Lower leg skin (tissue), 4 donors: ENCODE measurements at regions not wholly inside any gene's neighbourhood (a gene's known extent, or its start where the extent isn't known, plus 50 kb on each side); places are given as distances from the start of the nearest gene placed in this dataset.

Source experiments
- DNase-seq, 2 donors: peaks; one replicate each; pipeline ENCODE4 v3.0.0-alpha.2; 2019; ENCODE audit warnings: low spot score in 2 of 2
- H3K4me3 ChIP-seq: fragments of 200-600 bp; sonication (generic); 2 replicates; pipeline ENCODE4 v1.5.1; 2017; ENCODE audit warnings: mild to moderate bottlenecking, low read depth; ENCODE audit not compliant: poor library complexity, severe bottlenecking
- POLR2A ChIP-seq, 2 donors: fragments of 450-650 bp; IDR thresholded peaks; one replicate each; pipeline ENCODE4 v1.6.1; 2016 to 2017; ENCODE audit warnings: antibody characterized with exemption in 2 of 2, mild to moderate bottlenecking in 1 of 2, moderate library complexity in 1 of 2
- WGBS, 2 donors: methylation state at CpG; one replicate each; pipeline ENCODE4 v1.1.5; 2018; 5-methylcytosine and 5-hydroxymethylcytosine counted together
- intact Hi-C: fragments of 100-400 bp; cut with DNase I; formaldehyde crosslinking; loops from one replicate; pipeline ENCODE4 v1.15.0; 2023; ENCODE audit warnings: low total_unique reads
- TF ChIP-seq, protein P1 (sequence below), 3 donors: fragments of 450-650 bp; IDR thresholded peaks; one replicate each; pipeline ENCODE4 v1.5.1; 2016; ENCODE audit warnings: antibody characterized with exemption in 3 of 3, mild to moderate bottlenecking in 3 of 3, moderate library complexity in 2 of 3

DNA sequence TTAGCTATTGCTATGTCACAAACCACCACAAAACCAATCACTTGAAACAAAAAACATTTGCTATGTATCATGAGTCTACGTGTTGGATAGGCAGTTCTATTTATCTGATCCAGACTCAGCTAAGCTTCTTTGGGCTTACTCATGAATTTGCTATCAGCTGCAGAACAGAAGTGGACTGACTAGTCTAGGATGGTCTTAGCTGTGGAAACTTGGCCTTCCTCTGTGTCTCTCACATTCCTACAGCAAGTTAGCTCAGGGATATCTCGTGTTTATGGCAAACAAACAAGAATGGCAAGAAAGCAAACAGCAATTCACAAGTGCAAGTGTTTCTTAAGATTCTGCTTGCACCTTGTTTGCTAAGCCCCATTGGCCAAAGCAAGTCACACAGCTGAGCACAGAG is 288.0 kb upstream of the TNP1 start:
- WGBS, 2 donors, result 52 to 53% methylated on average over 2 of the region's 2 CpGs
- TF ChIP-seq, protein P1, sequence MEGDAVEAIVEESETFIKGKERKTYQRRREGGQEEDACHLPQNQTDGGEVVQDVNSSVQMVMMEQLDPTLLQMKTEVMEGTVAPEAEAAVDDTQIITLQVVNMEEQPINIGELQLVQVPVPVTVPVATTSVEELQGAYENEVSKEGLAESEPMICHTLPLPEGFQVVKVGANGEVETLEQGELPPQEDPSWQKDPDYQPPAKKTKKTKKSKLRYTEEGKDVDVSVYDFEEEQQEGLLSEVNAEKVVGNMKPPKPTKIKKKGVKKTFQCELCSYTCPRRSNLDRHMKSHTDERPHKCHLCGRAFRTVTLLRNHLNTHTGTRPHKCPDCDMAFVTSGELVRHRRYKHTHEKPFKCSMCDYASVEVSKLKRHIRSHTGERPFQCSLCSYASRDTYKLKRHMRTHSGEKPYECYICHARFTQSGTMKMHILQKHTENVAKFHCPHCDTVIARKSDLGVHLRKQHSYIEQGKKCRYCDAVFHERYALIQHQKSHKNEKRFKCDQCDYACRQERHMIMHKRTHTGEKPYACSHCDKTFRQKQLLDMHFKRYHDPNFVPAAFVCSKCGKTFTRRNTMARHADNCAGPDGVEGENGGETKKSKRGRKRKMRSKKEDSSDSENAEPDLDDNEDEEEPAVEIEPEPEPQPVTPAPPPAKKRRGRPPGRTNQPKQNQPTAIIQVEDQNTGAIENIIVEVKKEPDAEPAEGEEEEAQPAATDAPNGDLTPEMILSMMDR (IDR thresholded peaks at IDR 0.05), result no peak
- TF ChIP-seq POLR2A (IDR thresholded peaks at IDR 0.05), result no peak
- intact Hi-C loops, result no loop called here
- H3K4me3 ChIP-seq, result no peak overlapping the region
- DNase-seq, result no peak

DNA sequence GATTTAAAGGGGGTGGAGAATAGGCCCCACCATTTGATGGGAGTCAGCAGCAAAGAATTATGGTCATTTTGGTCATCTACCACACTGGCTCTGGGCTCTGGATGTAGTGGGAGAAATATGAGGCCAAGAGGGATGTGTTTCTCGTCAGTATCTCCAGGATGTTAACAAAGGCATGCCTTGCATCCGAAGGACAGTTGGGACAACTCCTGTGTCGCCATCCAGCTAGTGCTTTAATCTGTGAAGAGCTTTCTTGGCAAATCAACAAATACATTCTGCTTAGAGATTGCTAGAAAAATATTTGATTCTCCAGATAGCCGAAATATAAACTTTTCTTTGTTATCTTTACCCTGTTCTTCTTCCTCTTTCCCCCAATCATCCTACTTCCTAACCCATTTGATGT is 287.1 kb upstream of the TNP1 start:
- 85 to 87% methylated on average over 4 of the region's 4 CpGs for WGBS, 2 donors
- TF ChIP-seq POLR2A (IDR thresholded peaks at IDR 0.05), result no peak
- TF ChIP-seq, protein P1 (IDR thresholded peaks at IDR 0.05), result no peak
- intact Hi-C loops, result no loop called here

DNA sequence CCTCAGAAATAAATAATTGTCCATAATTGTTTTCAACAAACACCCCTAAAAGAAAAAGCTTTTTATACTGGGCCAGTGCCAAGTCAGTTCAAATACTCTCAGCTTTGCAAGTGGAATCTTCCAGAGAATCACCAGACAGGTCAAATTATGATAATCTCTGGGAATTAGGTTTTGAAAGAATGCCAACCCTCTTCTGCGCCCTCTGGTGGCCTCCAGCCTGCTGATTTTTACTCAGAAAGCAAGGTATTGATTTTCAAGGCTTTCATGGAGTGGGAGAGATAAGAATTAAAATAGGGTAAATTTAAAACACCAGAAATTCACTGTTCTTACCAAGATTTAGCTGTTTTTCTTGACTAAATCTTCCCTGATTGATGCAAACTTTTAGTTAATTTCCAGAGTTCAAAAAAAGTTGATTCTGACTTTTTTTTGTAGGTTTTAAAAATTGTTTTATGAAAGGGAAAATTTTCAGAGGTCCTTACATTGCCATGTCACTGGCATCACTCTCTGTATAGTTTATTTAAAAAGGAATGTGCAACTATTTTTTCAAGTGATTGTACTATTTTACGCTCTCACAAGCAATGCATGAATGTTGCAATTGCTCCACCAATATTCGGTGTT is 282.9 kb upstream of the TNP1 start:
- WGBS, 2 donors, result 80 to 87% methylated on average over 3 of the region's 3 CpGs
- no peak for DNase-seq
- TF ChIP-seq, protein P1 (IDR thresholded peaks at IDR 0.05), result no peak
- no peak for TF ChIP-seq POLR2A (IDR thresholded peaks at IDR 0.05)
- intact Hi-C loops, result no loop called here
- H3K4me3 ChIP-seq, result no peak overlapping the region

More for the DNA sequence above, 287.1 kb upstream of the TNP1 start:
- no peak overlapping the region for H3K4me3 ChIP-seq
- DNase-seq, result no peak

DNA sequence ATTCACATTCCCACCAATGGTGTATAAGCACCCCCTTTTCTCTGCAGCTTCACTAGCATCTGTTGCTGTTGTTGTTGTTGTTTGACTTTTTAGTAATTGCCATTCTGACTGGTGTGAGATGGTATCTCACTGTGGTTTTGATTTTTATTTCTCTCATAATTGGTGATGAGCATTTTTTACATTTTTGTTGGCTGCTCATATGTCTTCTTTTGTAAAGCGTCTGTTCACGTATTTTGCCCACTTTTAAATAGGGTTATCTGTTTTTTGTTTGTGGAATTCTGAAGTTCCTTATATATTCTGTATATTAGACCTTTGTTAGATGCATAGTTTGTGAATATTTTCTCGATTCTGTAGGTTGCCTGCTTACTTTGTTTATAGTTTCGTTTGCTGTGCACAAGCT is 278.4 kb upstream of the TNP1 start:
- DNase-seq, result no peak
- intact Hi-C loops, result no loop called here
- H3K4me3 ChIP-seq, result no peak overlapping the region
- WGBS, 2 donors, result 92 to 96% methylated on average over 4 of the region's 4 CpGs
- TF ChIP-seq POLR2A (IDR thresholded peaks at IDR 0.05), result no peak
- TF ChIP-seq, protein P1 (IDR thresholded peaks at IDR 0.05), result no peak

DNA sequence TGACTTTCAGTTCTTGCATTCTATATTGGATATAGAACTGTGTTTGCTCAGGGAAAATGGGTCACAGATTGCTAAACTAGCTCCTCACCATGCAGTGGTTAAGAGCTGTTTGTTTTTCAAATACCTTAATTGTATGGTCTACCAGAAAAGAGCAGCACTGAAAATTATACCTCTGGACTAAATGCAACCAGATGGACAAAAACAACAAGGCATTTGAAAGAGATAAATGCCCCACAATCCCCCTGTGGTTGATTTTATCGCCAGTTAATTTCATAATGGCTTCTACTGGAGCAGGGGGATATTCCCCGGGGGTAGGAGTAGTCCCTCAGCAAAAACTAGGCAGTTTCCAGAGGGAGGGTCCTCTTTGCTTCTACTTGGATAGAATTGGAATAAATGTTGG is 267.9 kb upstream of the TNP1 start:
- intact Hi-C loops, result no loop called here
- 79 to 82% methylated on average over 2 of the region's 2 CpGs for WGBS, 2 donors
- DNase-seq, result no peak
- no peak overlapping the region for H3K4me3 ChIP-seq
- no peak for TF ChIP-seq POLR2A (IDR thresholded peaks at IDR 0.05)

DNA sequence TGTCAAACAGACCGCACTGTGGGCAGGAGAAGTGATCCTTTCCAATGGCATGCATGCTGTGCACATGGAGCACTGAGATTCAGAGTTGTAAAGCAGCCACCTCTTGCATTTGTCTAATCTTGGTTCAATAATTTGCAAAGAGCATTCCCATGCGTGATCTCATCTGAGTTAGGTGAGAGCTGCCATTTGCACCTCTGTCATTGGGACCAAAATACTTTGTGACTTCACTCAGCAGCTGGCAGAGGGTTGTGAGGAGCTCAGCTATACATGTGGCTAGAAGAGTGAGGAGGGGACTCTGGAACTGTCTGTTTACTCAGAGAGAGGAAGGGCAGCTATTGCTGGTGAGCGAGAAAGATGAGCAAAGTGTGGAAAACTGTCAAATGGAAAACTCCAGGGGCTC is 265.1 kb upstream of the TNP1 start:
- no peak for DNase-seq
- 89 to 94% methylated on average over 3 of the region's 3 CpGs for WGBS, 2 donors
- intact Hi-C loops, result no loop called here
- no peak overlapping the region for H3K4me3 ChIP-seq
- TF ChIP-seq POLR2A (IDR thresholded peaks at IDR 0.05), result no peak
- TF ChIP-seq, protein P1 (IDR thresholded peaks at IDR 0.05), result no peak
